AG08396 (cell line): ENCODE measurements at regions not wholly inside any gene's neighbourhood (a gene's known extent, or its start where the extent isn't known, plus 50 kb on each side); places are given as distances from the start of the nearest gene placed in this dataset.
"Not testable (repeated sequence)": the region's sequence is repeated elsewhere in the genome, so short reads cannot be mapped to it uniquely, and the experiment has no call there.

Source experiments
- DNase-seq: peaks from one replicate; pipeline ENCODE4 v3.0.0; 2012; ENCODE audit warnings: low spot score, mixed read lengths

DNA sequence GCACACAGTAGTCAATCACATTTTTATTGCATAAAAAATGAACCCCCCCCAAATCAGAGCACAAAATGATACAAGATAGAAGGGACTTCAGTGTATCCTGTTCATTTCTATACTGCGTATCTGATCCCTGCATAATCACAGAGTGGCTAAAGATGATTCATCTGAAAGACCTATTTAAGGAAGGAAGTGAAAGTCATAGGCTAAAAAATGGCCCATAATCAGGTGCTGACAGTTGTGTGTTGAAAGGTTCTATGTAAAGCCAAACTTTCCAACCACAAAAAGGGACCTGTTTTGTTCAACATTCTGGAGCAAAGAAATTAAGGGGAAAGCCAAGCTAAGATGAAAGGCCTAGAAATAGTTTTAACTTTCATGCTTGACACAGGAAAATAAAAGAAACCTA lies 147.8 kb upstream of the ATP2B1 start:
- no peak for DNase-seq

DNA sequence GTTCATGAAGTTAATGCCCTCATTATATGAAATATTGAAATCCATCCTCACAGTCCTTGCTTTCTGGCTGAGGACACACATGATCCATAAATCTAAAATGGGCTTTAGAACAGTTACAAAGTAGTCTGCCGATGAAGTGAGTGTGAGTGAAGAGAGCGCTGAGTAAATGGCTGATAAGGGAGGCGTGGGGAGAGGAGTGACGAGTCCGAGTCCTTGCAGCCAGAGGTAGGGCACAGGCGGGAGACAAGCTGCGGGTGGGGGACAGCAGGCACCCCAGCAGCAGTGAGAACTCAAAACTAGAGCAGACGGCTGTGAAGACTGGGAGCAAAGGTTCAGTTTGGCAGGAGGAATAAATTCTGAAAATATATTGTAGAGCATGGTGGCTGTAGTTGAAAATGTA lies 140.1 kb upstream of the ATP2B1 start:
- DNase-seq = no peak

DNA sequence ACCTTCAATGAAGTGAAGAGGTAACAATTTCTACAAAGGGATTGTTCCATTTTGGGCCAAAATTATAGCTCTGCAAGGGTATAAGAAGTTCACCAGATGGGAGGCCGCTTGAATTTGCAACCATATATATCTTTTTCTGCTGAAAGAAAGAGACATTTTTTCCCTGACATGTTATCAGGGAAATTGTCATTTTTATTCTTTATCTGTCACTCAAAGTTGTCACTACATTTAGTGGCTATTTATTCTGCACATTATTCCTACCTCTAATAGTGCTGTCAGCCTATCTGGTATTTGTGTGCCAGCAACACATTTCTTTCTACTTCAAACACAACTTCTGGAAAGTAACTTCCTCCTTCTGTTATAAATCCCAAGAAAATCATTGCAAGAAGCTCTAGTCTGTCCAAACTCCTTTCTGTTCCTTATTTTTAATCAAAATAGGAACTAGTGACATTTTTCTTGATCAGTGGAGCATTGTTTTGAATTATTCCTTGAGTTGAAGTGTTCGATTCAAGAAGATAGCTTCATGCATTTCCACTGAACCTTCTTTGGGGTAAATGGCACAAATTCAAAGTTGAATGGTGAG lies 137.9 kb upstream of the ATP2B1 start:
- DNase-seq = no peak

DNA sequence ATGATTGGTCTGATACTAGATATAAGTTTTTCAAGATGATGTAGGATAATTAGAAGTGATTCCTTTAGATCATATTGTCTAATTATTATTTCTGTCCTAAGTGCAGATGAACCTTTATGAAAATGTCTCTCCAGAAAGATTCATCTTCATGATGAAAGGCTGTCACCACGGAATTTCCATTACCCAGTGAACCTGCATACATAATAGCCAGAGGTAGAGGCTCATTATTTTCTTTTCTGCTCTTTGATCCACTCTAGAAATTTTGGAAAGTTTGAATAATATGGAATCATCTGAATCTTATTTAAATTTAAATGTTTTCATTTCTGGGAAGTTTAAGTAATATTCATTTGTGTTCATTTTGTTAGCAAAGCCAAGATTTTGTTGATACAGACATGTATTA lies 137.1 kb upstream of the ATP2B1 start:
- DNase-seq = no peak

DNA sequence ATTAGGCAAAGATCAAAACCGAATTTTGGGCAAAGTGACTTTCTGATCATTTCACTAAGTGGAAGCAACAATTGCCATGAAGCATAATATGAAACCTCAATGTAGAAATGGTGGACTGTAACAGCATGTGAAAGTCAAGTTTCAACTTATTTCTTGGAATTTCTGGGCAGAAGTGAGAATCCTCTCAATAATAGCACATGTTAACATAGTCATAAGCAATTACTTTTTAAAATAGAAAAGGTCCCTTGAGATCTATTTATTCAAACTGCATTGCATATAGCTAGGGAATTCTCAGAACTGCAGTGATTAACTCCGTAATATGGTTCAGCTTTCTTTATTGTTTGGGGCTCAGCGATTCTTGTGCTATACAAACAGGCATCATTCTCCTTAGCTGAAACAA lies 136.7 kb upstream of the ATP2B1 start:
- no peak for DNase-seq

DNA sequence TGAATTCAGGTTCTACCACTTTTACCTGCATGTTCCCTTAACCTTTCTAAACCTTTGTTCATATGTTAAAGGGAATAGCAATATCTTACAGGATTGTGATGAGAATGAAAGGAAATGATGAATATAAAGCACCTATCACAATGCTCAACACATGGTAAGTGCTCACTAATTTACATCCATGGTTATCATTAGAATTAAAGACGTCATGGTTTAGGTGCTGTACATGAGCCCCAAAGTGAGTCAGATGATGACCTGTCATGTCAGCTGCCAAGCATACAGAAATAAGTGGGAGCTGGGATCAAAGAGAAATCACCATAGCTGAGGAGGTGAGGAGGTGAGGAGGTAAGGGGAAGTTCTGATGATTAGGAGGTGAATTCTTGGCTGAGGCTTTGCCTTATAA lies 135.9 kb upstream of the ATP2B1 start:
- no peak for DNase-seq

DNA sequence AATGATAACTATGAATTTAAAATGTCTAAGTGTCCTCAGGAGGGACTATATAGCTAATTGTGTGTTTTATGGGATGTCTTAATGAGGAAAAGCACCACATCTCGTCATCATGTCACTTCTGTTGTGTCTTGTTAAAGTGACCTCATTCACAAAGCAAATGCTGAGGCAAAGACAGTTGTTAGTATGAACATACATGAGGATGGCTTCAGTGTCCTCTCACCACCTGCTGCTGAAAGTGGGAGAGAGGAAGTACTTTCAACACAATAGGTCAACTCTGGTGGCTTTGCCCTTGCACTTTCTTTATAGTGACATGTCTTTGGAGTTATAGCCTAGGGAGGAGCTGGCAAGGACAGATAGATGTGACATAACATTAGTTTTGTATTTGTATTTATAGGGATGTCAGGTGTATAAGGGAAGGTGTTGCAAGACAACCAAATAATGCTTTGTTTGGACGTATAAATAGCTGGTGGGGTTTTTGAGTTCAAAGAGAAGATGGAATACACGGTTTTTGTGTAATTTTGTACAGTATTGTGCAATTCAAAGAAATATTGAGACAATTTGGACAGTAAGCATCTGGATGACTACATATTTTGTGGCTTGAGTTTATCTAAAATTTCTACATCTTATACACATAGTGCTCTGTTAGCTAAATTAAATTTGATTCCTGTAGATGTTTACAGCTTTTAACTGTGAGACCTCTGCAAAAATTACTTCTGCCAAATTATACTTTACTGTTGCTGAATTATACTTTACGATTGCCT lies 131.7 kb upstream of the ATP2B1 start:
- DNase-seq = no peak

DNA sequence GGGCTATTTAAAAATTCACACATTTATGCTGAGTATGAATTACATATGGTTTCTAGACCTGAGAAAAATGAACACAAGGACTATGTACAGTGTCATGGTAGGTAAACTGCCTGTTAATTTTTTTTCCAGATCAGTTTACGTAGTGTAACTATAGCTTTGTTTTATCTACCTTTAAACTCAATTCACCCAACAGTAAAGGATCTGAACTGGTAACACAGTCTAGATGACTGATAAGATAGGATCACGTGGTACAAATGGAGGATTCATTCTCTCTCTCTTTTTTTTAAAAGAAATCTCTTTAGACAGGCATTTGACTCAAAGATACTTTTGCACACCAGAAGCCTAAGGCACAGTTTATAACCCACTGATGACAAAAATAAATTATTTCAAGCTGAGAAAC lies 130.8 kb upstream of the ATP2B1 start:
- no peak for DNase-seq

DNA sequence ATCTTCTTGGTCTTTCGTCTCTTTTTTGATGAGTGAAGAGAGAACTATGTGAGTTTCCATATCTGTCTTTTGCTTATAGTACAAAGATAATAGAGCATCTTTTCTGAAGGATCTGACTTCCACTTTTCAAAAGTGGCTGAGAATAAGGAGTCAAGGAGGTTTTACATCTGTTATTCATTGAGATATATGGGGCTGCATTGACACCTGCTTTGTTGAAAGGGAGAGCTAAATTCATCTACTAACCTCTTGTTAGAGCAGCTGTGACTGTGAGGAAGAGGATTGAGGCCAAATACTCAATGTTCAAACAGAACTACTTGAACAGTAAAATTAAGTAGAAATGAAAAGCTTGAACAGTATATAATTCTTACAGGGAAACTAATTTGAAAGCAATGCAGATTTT lies 130.2 kb upstream of the ATP2B1 start:
- no peak for DNase-seq

DNA sequence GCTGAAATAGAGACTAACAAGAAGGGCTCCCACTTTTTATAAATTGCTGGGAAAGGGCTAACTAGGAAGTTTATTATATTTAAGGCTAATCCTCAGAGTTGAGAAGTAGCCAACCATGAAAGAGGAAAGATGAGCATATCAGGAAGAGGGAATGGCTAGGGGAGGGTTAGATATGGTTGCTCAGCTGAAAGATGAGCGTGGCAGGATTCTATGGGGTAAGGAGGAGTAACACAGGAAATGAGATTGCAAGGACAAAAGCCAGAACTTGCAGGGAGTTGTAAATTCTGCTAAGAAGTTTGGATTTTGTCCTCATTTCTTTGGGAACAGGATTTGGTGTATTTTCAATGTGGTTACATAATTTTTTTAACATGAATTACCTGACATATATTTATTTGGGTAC lies 127.4 kb upstream of the ATP2B1 start:
- DNase-seq = no peak

DNA sequence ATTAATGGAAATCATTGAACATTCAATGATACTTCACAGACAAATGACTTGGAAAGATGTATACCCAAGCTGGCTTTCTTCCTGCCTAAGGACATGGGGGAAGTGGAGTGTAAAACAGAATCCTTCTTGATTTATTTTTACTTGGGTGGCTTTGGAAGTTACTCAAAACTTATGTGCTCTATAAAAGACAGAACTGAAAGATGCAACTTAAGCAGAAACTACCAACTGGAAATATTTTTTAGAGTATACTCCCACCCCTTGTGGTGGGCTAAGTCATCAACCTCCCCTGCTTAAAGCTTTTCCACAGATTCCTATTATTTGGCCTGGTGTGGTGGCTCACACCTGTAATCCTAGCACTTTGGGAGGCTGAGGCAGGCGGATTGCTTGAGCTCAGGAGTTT lies 126.0 kb upstream of the ATP2B1 start:
- DNase-seq = no peak

DNA sequence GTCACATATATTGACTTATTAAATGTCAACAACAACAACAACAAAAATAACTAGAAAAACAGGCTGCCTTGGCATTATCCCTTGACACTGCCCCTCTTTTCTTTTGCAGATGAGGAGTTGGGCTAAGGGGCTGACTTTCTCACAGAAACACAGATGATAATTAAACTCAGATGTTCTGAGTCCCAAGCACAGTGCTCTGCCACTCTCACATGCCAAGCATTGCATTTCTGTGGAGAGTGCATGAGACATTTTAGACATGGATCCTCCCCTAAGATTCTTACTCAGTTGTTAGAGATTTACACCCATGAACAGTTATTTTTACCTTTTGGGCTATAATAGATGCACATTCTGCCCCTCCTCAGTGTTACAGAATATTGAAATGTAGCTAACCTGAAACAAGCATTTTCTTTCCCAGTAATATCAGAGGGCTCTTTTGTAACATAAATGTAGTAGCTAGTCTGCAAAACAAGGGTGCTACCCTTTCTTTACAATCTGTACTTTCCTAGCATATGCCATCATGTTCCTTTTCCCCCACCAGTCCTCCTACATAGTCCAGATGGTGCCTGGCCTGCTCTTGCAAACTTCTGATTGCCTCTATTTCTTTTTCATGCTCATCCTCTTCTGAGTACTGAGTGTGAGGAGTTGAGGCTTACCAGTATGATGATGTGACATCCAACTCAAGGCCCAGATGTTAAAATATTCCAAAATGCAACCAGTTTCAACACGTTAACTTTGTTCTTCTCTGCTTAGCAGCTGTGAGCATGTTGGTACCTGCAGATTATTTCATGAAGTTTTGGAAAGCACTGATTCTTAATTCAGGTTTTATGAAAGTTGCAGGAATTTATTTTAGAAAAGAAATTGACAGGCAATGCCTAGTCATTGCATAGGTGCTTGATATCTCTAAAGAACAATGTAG lies 125.0 kb upstream of the ATP2B1 start:
- DNase-seq = peak; percentile 29

DNA sequence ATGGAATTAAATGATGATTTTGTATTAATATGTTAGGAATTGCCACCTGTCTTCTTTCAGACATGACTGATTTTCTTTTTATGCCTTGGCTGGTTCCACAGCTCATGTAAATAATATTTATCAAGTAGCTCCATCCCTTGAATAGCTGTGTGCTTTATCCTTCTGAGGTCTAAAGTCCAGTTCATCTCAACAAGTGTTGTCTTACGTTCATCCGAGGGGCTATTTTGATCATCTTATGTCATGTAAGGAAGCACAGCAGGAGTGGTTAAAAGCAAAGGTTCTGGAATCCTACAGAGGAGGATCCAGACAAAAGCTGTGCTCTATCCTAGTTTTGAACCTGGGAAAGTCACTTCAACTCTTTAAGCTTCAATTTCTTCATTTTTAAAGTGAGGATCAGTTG lies 123.7 kb upstream of the ATP2B1 start:
- no peak for DNase-seq

DNA sequence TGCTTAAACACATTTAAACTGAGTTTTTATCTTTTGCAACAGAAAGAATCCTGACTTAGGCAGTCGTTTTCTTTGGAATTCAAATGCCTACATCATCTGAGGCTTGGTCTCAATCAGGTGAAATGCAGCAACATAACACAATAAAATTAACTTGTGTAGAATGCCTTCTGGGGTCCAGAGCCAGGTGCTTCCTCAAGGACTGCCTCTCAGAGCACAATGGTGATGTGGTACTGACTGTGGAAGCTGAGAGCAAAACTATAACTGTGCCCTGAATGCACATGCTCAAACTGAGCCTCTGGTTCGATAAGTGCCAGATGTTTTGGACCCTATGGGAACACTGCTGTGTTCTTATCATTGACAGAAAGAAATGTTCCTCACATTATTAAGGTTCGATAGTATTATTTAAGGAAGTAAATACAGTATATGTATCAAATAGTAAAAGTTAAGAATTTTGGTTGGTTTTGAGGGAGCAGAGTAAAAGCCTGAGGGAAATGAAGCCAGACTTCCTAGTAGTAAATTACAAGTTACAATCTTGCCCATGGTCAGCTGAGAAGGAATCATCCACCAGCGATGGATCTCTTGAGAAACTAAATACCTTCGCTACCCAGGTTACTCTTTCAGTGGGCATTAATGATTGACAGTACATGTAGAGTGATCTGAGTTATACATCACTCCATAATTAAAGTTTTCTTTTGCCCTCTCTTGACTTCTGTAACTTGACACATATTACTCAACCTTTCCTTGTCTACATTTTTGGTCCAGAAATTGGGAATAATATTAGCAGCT lies 122.9 kb upstream of the ATP2B1 start:
- DNase-seq = no peak

DNA sequence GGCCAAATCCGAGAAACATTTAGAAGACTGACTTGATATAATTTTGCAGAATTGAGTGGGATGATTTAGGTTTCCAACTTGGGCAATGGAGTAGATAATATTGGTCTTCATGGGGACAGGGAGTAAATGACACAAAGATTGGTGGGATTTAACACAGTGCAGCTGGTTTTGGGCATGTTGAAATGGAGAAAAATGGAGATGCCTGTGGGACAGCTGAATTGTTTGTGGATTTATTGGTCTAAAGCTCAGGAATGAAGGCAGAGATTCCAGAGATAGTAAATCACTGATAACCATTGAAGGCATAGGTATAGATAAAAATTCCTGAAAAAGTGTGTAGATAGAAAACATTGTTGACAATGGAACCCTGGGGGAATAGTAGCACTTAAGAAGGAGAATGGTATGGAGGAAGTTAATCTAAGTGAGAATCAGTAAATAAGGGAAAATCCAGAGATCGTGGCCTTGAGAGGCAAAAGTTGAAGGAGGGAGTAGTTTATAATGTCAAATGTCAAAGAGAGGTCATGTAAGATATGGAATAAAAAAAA lies 120.9 kb upstream of the ATP2B1 start:
- DNase-seq = no peak

DNA sequence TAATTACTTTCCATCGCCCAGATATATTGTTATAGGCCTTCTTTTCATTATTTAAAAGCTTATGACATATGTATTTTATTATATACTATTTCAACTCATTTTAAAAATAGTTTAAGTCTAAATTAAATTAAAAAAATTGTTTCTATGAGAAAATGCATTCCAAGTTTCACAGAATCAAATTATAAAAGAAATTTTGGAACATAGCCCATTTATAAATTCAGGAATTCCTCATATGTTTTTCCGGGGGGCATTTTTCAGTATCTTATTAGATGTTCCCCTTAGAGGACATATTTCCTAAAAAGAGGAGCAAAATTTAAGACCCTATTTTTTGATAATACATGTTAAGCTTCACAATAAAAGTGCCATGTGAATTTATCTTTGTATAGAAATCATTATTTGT lies 119.9 kb upstream of the ATP2B1 start:
- no peak for DNase-seq

DNA sequence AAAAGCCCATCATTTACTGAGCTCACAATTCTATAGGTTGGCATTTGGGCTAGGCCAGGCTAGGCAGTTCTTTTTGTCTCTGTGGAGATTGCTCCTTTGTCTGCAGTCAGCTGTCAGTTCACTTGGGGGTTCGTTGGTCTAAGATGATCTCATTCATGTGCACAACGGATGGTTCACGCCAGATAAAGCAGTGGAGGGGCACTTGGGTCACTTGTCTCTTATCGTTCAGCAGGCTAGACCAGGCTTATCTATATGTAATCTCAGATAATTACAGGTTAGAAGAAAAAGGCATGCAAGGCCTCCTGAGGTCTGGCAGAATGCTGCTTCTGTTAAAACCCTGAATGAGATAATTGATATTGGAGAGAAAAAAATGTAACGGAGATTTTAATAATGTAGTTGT lies 119.0 kb upstream of the ATP2B1 start:
- no peak for DNase-seq

DNA sequence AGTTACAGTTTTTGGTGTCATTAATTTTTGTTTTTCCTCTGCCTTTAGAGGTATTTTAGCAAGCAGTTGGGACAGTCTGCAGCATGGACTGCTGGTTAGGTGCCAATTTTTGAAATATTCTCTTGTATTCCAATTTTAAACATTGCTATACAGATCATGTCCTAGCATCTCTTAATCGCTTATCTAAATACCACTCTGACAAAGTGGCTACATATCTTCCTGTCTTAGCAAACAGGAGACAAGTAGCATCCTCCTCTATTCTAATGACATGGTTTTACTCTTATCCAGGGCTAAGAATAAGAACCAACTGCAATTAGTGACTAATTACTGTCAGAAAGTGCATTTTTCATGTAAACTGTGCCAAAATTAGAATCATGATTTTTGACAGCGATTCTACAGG lies 117.8 kb upstream of the ATP2B1 start:
- DNase-seq = no peak

DNA sequence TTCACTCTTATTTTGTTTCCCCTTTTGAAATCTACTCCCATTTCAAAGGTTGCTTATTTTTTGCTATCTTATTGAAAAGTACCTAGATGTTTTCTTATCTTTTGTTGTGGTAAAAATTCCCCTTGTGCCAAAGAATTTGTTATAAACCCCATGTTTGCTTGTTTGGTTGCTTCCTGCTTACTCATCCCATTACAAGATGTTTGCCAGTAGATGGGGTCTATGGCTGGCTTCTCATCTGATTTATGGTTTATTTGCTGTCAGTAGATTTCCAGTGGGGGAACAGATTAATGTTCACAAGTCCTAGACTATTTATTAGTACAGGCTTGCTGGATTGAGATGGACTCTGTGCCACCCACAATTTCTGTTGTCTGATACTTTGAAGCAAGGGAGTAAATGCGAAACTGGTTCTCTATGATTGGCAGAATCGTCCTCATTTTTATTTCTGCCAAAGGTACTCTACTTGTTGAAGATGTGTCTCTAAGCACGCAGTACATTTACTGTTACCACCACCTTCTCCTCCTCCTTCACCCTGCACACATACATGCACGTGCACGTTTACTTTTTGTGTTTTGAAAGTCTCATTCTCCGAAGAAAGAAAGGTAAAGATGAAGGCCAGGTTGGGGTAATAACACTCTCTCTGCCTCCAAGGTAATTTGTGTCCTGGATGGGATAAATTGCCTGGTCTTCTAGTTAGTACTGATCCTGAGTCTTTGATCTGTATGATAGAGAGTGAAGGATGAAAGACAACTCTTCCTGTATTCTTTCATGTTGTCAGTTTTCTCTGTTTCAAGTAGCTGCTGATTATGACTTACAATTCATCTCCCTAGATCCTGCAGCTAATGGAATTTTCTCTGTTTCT lies 117.2 kb upstream of the ATP2B1 start:
- no peak for DNase-seq

DNA sequence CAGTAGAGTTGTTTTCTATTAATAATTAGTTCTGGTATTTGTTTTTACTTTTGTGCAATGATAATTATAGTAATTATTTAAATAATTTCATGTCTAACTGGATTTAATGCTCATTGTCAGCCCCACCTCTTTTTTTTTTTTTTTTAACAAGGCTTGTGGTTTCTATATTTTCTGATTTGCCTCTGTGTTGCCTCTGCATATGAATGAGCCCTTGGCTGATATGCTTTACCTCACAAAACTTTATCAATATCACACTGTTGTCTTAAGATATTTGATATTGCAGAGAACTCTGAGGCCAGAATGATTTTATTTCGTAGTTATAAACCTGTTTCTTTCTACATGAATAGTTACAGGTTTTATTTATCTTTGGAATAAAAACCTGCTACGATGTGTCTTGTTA lies 116.2 kb upstream of the ATP2B1 start:
- DNase-seq = no peak

DNA sequence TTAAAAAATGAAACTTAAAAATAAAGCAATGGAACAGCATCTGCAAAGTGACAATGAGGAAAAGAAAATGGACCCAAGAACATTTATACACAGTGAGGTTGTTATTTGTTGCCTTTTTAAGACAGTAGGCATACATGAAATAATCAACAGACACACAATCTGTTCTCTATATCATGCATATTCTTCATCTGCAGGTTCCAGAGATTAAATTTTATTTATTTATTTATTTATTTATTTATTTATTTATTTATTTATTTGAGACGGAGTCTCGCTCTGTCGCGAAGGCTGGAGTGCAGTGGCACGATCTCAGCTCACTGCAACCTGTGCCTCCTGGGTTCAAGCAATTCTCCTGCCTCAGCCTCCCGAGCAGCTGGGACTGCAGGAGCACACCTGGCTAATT lies 114.4 kb upstream of the ATP2B1 start:
- not testable (repeated sequence) for DNase-seq
